Endometrial microvascular endothelial cells (primary cell): ENCODE measurements at regions not wholly inside any gene's neighbourhood (a gene's known extent, or its start where the extent isn't known, plus 50 kb on each side); places are given as distances from the start of the nearest gene placed in this dataset.

Experiments
- in situ Hi-C: cut with HindIII; loops from 2 replicates; pipeline ENCODE4 v1.10.0; 2017; ENCODE audit warnings: low sequenced_read_pairs, low pct_unique_long_range_greater_than_20kb; ENCODE audit errors: inconsistent ontology term

DNA sequence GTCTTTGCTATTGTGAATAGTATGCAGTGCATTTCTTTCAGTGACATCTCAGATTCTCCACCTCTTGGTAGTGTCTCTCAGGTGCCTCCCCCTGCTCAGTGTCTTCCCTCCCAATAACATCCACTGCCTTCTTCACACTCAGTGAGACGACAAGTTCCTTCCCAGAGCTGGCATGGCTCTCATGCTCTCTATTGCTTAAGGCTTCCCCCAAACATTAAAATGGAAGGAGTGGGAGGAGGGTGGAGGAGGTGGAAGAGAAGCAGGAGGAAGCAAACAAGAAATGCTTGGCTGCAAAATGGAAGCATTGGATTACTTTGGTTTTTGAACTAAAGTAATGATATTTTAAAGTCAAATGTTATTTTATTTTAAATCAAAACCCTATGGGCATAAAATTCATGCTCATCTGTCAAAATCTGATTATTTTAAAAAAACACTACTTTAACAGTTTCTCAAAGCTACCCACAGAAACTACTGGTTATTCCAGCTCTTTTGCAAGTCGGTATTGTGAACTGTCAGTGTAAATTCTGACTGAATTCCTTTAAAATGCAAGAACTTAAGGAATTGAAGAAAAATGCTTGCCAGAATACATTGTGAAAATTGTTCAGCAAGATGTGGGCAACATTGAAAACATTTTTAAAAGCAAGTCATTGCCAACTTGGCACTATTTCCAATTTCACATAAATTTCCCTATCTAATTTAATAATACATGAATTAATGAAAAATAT is 727.6 kb upstream of the ARGLU1 start:
- in situ Hi-C loops = no loop called here

DNA sequence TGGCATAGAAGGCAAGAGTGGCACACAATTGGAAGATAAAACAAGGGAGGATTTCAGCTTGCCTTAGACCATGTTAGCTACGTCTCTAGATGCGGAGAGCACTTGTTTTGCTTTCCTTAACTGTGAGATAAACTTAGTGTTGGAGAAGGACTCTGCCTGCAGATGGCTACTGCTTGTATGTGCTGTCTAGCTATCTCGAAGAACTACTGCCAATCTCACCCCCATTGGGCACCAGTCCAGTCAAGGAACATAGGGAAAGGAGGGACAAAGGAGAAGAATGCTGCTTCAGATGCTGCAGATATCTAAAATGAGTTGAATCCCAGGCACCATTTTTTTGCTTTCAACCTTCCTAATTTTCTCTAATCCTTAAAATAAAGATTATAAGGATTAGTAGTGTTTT is 726.0 kb upstream of the ARGLU1 start:
- in situ Hi-C loops = no loop called here

DNA sequence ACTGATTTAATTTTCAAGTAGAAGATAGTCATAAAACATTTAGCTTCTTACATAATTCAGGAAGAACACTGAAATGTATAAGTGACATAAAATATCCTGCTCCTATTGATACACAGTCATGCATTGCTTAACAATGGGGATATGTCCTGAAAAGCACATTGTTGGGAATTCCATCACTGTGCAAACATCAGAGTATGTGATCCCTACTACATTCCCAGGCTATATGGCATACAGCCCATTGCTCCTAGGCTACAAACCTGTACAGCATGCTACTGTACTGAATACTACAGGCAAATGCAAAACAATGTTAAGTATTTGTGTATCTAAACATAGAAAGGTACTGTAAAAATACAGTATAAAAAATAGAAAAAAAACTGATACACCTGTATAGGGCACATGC is 723.9 kb upstream of the ARGLU1 start:
- in situ Hi-C loops = no loop called here

DNA sequence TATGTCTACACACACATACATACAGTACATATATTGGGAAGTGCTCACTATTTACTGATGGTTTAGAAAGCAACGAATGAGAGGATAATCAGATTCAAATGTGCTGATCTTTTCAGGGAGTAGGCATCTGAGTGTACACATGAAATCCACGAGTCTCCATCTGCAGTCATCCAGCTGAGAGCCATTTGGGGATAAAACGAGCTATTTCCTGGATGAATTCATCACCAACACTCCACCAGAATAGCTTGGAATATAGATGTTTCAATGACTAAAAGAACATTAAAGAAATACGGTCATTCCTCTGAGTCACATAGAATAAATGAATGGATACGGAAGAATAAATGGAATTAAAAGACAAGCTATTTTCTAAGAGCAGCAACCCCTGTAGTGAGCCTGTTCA is 721.6 kb upstream of the ARGLU1 start:
- in situ Hi-C loops = no loop called here

DNA sequence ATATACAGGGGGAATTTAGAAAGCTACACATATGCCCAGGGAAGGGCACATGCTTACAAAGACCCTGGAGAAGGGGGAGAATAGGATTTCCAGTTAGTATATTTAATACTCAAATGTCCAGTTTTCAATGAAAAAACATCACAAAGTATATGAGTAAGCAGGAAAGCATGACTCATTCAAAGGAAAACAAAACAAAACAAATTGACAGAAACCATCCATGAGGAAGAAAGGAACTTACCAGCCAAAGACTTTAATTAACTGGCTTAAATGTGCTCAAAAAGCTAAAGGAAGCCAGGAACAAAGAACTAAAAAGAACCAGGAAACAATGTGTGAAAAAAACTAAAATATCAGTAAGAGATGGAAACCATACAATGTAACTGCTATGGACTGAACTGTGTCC is 716.2 kb upstream of the ARGLU1 start:
- in situ Hi-C loops = no loop called here

DNA sequence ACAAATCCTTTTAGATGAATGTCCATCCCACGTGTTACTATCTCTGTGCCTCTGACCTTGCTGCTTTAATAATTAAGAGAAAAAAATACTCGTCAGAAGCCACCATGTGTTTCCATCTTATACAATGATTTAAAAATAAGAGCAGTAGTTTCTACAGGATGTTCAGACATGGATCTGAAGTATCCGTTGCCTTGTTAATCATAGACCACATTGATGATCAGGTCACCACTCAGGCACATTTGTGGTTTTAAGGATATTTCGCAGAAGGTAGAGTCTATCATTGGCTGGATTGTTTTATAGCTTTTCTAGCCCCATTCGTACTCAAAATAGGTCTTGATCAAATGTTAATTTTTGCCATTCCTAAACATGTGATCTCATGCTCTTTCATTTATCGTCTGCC is 710.0 kb upstream of the ARGLU1 start:
- in situ Hi-C loops = no loop called here

DNA sequence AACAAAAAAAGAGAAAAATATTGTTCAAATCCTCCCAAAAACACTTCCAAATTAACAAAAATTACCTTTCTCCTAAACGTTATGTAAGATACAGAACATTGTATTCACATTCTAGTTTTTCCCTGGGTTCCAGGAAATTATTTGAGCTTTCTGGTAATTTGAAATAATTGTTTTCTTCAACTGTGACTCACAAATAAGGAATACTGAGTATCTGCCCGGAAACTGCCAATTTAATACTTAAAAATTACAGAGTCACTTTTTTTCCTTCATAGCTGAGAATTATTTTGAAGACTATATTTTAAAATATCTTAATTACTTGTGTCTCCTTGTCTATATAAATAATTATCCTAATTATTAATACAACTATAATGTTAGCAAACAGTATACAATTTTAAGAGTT is 709.0 kb upstream of the ARGLU1 start:
- in situ Hi-C loops = no loop called here

DNA sequence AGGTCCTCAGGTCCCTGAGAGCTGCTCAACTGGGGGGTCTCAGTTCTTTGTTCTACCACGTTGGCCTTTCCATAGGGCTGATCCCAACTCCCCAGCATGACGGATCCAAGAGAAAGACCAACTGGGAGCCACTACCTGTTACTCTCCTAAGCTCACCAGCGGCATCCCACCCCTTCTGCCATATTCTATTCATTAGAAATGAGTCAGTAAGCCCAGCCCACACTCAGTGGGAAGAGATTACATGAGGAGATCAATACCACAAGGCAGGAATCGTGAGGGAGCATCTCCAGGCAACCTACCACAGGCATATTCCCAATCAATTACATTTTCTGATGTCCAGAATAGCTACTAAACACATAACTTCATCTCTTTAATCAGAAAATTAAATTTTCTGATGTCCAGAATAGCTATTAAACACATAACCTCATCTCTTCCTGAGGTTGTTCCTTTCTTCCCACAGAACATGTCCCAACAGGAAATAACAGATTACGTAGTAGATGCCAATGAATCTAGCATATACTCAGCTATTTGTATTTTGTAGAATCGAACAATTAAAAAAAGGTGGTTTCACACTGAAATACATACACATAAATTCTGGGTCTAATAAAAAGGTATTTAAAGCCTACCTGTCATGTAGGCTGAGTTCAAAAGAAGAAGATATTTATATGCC is 708.1 kb upstream of the ARGLU1 start:
- in situ Hi-C loops = no loop called here

DNA sequence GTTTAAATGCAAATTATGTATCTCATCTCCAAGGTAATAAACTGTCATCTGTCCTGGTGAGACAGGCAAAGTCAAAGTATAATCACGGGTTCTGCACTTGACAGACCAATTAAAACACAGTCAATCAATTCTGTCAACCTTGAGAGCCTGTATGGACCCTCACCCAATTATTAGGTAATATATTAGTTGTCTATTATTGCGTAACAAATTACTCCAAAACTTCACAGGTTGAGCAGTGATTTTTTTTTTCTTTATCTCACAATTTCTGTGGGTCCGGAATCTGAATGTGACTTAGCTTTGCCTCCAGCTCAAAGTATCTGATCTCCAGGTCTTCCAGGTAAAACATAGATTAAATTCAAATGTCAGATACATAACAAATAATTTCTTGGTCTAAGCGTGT is 707.4 kb upstream of the ARGLU1 start:
- in situ Hi-C loops = no loop called here

DNA sequence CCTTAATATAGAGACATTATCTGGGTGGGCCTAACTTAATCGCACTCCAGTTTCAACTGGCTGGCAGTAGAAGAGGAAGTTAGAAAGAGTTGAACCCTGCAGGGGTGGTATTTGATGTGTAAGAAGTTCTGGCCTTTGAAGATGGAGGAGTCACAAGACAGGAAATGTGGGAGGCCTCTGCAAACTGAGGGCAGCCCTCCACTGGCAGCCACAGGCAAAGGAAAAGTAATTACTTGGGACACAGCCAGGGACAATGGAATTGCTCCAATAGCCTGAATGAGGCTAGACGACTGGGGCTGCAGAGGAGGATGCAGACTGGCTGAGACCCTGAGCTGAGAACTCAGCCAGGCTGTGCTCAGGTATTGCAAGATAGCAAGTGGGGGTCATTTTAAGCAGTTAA is 703.3 kb upstream of the ARGLU1 start:
- in situ Hi-C loops = no loop called here

DNA sequence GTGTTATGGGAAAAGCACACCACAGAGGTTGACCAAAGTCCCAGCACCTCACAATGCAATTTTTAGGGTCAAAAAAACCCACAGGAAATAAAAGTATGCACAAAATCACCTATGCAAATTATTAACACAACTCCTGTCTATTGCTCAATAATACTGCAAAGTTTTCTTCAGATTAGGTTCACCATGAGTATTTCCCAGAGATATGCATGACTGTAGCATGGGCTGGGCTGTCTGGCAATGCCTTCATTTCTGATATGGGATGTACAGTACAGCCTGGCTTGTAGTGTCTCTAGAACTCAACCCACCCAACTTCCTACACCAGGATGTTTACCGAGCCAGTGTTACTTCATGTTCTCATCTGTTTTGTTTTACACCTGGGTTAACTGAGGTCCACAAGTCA is 698.7 kb upstream of the ARGLU1 start:
- in situ Hi-C loops = no loop called here

DNA sequence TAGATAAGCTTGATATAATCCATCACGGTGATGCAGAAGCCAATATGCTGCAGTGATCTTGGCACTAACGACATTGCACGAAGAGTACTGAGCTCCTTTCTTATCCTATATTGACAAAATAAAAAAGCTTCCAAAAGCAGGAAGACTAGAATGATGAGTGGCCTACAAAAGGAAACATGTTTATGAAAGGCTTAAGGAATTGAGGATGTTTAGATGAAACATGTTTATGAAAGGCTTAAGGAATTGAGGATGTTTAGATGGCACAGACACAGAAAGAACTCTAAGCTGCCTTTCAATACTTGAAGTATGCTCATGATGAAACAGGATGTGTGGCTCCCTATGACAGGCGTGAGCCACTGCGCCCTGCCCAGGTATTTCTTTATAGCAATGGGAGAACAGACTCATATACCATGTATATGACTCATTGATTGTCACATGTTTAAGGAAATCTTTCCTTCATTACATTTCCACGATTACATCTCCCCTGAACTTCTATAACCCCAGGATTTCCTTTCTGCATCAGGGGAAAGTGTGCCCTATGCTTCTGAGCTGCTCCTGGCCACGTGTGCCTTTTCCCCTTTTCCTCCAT is 690.8 kb upstream of the ARGLU1 start:
- in situ Hi-C loops = no loop called here

DNA sequence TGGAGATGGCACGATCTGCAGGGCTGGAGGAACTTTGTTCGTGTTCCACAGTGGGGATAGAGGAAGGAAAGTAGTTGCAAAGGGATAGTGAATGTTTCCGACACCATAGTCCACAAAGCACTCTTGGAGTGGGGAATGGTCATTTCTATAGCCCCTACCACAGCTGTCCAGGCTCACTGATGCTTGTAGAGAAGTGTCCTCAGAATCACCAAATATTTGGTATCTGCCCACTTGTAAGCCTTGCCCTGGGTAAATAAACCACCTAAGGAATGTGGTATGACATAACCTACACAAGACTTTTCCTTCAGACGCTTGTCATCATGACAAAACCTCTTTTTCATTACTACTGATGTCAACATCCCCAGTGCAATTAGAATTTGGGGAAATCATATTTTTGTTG is 686.5 kb upstream of the ARGLU1 start:
- in situ Hi-C loops = no loop called here

DNA sequence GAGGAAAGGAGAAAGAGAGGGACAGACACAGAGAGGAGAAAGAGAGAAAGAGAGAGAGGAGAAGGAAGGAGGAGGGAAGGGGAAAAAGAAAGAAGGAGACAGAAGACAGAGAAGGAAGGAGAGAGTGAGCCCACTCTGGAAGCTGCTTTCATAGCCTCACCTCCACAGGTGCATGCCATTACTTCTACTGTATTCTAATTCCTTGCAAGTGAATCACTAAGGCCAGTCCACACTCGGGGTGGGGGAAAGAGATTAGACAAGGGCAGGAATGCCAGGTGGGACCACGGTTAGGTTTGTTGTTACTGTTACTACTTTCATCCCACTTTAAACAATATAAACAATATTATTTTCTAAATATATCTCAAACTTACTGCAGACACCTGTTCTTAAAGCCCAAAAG is 684.5 kb upstream of the ARGLU1 start:
- in situ Hi-C loops = no loop called here

DNA sequence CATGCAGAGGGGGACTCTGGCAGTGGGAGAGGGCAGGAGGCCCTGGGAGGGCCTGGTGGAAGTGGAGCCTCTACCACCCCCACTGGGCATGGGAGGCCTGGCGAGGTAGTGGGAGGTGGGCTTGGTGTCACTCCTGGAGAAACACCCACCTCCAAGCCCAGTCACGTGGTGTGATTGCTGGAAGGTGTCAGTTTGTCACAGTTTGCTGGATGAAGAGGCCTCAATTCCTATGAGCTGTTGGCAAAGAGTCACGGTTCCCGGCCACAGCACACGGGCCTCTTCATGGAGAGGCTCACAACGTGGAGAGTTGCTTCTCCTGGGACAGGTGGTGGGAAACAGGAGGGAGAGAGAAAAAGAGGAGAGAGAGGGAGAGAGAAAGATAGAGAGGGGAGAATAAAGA is 684.1 kb upstream of the ARGLU1 start:
- in situ Hi-C loops = no loop called here

DNA sequence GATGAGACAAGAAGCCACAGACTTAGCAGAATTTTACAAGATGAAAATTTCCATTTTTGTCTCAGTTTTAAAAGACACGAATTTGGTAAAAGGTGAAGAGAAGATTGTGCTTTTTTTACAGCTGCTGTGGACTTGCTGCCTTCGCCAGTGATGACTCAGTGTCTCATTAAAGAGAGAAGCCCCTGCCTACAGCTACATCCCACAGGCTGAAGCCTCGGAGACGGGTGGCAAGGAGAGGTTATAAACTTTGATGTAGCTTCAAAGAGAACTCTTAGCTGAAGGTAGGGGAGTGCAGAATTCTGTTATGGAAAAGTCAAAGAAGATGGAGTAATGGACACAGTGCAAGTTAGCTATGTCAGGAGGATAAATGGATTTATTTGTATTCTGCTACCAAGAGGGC is 683.4 kb upstream of the ARGLU1 start:
- in situ Hi-C loops = no loop called here

DNA sequence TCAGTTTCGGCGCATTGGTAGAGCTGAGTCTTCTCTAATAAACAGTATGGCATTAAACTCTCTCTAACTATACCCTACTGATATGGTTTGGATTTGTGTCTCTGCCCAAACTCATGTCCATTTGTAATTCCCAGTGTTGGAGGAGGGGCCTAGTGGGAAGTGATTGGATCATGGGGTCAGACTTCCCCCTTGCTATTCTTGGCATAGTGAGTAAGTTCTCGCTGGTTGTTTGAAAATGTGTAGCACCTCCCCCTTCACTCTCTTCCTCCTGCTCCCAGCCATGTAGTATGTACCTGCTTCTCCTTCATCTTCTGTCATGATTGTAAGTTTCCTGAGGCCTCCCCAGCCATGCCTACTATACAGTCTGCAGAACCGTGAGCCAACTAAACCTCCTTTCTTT is 682.7 kb upstream of the ARGLU1 start:
- in situ Hi-C loops = no loop called here

DNA sequence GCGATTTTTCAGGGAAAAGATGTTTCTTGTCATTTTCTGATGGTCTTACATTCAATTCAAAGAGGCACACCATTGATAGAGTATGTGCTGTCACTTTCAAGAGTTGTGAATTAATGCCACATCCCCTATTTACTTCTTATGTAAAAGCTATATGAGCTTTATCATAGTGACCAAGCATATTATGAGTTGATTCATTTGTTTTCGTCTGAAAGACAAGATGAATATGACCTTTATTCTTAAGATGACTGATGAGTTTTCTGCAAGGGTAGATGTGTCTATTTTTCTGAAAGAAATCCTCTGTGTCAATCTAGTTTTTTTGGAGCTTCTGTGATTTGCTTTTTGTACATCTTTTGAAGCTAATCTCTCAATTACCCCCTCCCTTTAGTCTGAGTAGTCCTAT is 676.3 kb upstream of the ARGLU1 start:
- in situ Hi-C loops = no loop called here

DNA sequence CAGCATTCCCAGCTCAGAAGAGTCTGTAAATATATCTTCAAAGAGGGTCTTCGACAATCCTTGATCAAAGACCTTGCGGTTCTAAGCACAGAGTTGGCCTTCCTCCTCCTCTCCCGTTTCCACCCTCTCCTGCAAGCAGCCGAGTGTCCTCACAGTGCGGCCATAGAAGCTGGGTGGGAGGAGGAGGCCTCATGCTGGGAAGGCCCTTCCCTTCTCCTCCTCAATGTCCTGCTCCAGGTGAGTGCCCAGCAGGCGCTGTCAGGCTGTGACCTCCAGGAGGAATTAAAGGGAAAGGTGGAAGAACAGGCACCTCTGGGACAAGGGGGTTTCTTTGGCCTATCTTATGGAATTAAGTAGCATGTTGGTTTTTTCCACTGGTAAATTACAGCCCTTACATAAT is 674.2 kb upstream of the ARGLU1 start:
- in situ Hi-C loops = no loop called here

DNA sequence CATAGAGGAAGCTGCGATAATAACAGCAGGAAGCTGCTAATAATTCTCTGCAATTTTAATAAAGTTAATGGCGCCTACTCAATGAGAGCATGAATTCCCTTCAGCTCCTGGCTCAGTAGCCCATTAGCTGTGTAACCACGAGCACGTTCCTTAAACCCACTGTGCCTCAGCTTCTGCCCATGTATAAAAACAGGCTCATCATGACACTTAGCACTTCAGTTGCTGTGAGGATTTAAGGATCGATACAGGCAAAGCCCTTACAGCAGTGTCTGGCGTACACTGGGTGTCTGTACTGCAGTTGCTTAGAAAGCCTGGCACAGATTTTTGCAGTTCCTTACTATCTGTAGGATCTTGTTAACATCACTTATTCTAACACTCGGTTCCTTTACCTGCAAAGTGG is 673.4 kb upstream of the ARGLU1 start:
- in situ Hi-C loops = no loop called here

DNA sequence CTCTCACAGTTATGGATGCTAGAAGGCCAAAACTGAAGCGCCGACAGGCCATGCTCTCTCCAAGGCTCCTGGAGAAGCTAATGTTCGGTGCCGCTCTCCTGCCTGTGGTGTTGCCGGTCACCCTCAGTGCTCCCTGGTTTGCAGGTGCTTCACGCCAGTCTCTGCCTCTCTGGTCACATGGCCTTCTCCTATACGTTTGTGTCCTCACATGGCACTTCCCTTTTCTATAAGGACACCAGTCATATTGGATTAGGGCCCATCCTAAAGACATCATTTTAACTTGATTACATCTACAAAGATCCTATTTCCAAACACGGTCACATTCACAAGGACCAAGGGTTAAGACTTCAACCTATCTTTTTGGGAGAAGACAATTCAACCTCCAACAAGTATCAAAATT is 671.3 kb upstream of the ARGLU1 start:
- in situ Hi-C loops = no loop called here
